ENCODE measurements at regions not wholly inside any gene's neighbourhood (a gene's known extent, or its start where the extent isn't known, plus 50 kb on each side); places are given as distances from the start of the nearest gene placed in this dataset.

GRCh38 chr20:62548471-62548870 is 72.7 kb upstream of the GATA5 start:
- Histone ChIP-seq H3K27me3 (ENCODE audit: control insufficient read depth, insufficient read depth, low read length) (peaks cover 7% of the 10 kb centered on the region), H3K4me1 (ENCODE audit: control insufficient read depth, insufficient read depth, low read length) (peaks cover 2% of the 10 kb centered on the region), H3K9ac (ENCODE audit: low read depth, low read length) (no peak overlapping the region)

GRCh38 chr20:62549029-62549428 is 73.2 kb upstream of the GATA5 start:
- no peak overlapping the region for H3K4me3 ChIP-seq (ENCODE audit: low read depth, low read length)
- H3K9ac ChIP-seq (ENCODE audit: low read depth, low read length) = no peak overlapping the region
- H3K27me3 ChIP-seq (ENCODE audit: control insufficient read depth, insufficient read depth, low read length) = peaks cover 7% of the 10 kb centered on the region
- H3K4me1 ChIP-seq (ENCODE audit: control insufficient read depth, insufficient read depth, low read length) = peaks cover 2% of the 10 kb centered on the region
- H3K36me3 ChIP-seq (ENCODE audit: control insufficient read depth, insufficient read depth, low read length) = no peaks in the 10 kb centered on the region
- no peaks in the 10 kb centered on the region for H3K9me3 ChIP-seq (ENCODE audit: control insufficient read depth, insufficient read depth, low read length)

More at GRCh38 chr20:62548471-62548870, 72.7 kb upstream of the GATA5 start:
- H3K4me3 ChIP-seq (ENCODE audit: low read depth, low read length) = no peak overlapping the region
- H3K9me3 ChIP-seq (ENCODE audit: control insufficient read depth, insufficient read depth, low read length) = no peaks in the 10 kb centered on the region
- H3K36me3 ChIP-seq (ENCODE audit: control insufficient read depth, insufficient read depth, low read length) = no peaks in the 10 kb centered on the region

DNA sequence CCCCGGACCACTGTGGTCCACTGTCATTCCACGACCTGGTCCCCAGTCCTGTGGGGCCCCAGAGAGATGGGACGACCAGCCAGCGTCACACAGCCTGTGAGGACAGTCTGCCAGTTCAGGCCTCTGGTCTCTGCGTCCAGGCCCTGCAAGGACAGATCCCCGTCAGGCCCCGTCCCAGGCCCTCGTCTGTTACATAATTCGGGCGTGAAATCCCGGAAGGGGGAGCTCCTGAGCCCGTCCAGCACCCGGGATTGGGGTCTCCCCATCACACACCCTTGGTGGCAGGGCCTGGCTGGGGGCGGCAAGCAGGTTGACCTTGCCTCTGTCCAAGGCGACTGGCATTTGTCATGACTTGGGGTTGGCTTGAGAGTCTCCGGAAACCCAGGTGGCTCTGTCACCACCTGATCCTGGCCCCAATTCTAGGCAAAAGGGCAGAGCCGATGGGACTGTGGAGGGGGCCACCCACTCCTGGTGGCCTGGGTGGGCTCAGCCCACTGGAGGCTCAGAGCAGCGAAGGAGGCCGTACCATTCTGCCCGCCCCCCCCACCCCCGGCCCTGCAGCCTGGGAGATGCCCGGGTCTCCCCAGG is 73.8 kb upstream of the GATA5 start:
- no peaks in the 10 kb centered on the region for H3K9me3 ChIP-seq (ENCODE audit: control insufficient read depth, insufficient read depth, low read length)
- H3K4me1 ChIP-seq (ENCODE audit: control insufficient read depth, insufficient read depth, low read length) = peaks cover 2% of the 10 kb centered on the region
- no peaks in the 10 kb centered on the region for H3K36me3 ChIP-seq (ENCODE audit: control insufficient read depth, insufficient read depth, low read length)
- no peak overlapping the region for H3K9ac ChIP-seq (ENCODE audit: low read depth, low read length)
- H3K4me3 ChIP-seq (ENCODE audit: low read depth, low read length) = no peak overlapping the region
- peaks cover 7% of the 10 kb centered on the region for H3K27me3 ChIP-seq (ENCODE audit: control insufficient read depth, insufficient read depth, low read length)

DNA sequence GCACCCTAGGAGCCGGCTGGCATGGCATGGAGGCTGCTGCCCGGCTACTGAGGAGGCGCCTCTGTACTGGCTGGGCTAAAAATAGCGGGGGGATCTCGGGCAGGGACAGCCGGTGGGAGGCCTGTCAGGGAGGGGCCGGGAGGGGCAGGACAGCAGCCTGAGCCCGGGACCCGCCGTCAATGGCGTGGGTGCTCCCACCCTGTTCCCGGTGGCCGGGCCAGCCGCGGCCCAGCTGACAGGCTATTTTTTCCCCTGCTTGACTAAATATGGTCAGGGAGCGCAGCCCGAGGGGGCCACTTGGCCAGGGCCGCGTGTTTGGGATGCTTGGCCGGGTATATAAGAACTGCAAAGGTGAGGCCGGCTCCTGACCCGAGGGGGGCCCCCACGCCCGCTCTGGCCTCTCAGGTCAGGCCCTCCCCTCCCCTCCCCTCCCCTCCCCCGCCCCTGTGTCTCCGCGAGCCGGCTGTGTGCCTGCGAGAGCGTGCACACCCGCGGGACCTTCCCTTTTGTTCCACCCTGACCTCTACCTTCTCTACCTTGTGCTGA is 74.4 kb upstream of the GATA5 start:
- Histone ChIP-seq H3K4me1 (ENCODE audit: control insufficient read depth, insufficient read depth, low read length) (peaks cover 2% of the 10 kb centered on the region), H3K9ac (ENCODE audit: low read depth, low read length) (no peak overlapping the region), H3K4me3 (ENCODE audit: low read depth, low read length) (peak overlapping the region; percentile 32), H3K36me3 (ENCODE audit: control insufficient read depth, insufficient read depth, low read length) (no peaks in the 10 kb centered on the region), H3K9me3 (ENCODE audit: control insufficient read depth, insufficient read depth, low read length) (no peaks in the 10 kb centered on the region), H3K27me3 (ENCODE audit: control insufficient read depth, insufficient read depth, low read length) (peaks cover 7% of the 10 kb centered on the region)

- H3K36me3 ChIP-seq (ENCODE audit: control insufficient read depth, insufficient read depth, low read length) = no peaks in the 10 kb centered on the region
- H3K9me3 ChIP-seq (ENCODE audit: control insufficient read depth, insufficient read depth, low read length) = no peaks in the 10 kb centered on the region
- H3K4me3 ChIP-seq (ENCODE audit: low read depth, low read length) = peak overlapping the region; percentile 32
- no peak overlapping the region for H3K9ac ChIP-seq (ENCODE audit: low read depth, low read length)
- H3K27me3 ChIP-seq (ENCODE audit: control insufficient read depth, insufficient read depth, low read length) = peaks cover 7% of the 10 kb centered on the region
- peaks cover 2% of the 10 kb centered on the region for H3K4me1 ChIP-seq (ENCODE audit: control insufficient read depth, insufficient read depth, low read length)
These were observed 75.9 kb upstream of the GATA5 start for GRCh38 chr20:62551407-62552323.

GRCh38 chr20:62552613-62553012 is 76.8 kb upstream of the GATA5 start:
- H3K27me3 ChIP-seq (ENCODE audit: control insufficient read depth, insufficient read depth, low read length) = peaks cover 7% of the 10 kb centered on the region
- H3K9me3 ChIP-seq (ENCODE audit: control insufficient read depth, insufficient read depth, low read length) = no peaks in the 10 kb centered on the region
- no peak overlapping the region for H3K4me3 ChIP-seq (ENCODE audit: low read depth, low read length)
- no peak overlapping the region for H3K9ac ChIP-seq (ENCODE audit: low read depth, low read length)
- H3K4me1 ChIP-seq (ENCODE audit: control insufficient read depth, insufficient read depth, low read length) = peaks cover 2% of the 10 kb centered on the region
- no peaks in the 10 kb centered on the region for H3K36me3 ChIP-seq (ENCODE audit: control insufficient read depth, insufficient read depth, low read length)

DNA sequence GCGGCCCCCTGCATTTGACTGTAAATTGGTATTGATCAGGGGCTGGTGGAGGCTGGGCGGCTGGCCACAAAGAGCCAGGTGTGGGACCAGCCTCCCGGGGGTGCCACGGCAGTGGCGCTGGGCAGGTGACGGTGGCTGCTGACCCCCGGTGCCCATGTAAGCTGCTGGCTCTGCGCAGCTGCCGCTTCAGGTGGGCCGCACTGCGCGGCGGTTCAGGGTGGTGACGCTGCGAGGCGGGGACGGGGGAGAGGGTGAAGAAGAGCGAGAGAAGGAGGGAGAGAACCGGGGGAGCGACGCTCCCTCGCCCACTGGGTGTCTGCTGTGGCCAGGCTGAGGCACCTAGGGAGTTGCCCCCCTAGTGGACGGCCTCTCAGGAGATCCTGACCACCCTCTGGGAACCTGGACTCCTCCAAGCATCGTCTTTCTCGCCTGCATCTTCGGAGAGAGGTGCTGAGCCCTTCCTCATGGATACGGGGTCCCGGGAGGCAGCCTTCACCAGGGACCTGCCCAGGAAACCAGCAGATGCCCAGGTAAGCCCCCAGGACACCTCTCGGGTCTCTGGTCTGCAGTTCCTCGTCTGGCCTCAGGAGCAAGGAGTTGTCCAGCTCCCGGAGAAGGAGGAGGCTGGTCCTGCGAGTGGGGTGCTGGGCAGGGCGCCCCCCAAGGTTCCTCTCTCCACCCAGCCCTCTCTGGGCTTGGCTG is 77.5 kb upstream of the GATA5 start:
- H3K27me3 ChIP-seq (ENCODE audit: control insufficient read depth, insufficient read depth, low read length) = peaks cover 7% of the 10 kb centered on the region
- no peak overlapping the region for H3K4me3 ChIP-seq (ENCODE audit: low read depth, low read length)
- H3K36me3 ChIP-seq (ENCODE audit: control insufficient read depth, insufficient read depth, low read length) = no peaks in the 10 kb centered on the region
- H3K9ac ChIP-seq (ENCODE audit: low read depth, low read length) = no peak overlapping the region
- H3K9me3 ChIP-seq (ENCODE audit: control insufficient read depth, insufficient read depth, low read length) = no peaks in the 10 kb centered on the region
- H3K4me1 ChIP-seq (ENCODE audit: control insufficient read depth, insufficient read depth, low read length) = peaks cover 2% of the 10 kb centered on the region

DNA sequence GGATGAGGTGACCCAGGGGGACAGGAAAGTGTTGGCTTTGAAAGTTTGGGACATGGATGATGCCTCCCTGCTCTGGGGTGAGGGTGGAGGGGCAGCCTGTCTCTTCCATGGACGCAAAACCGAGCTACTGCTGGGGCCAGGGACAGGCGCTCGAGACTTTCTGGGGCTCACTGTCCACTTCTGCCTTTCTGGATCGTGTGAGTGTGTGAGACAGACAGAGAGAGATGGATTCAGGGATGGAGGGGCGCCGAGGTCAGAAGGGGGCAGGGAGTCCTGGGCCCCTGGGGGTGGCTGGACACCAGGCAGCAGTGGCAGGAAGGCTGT is 78.0 kb upstream of the GATA5 start:
- H3K9ac ChIP-seq (ENCODE audit: low read depth, low read length) = no peak overlapping the region
- no peaks in the 10 kb centered on the region for H3K9me3 ChIP-seq (ENCODE audit: control insufficient read depth, insufficient read depth, low read length)
- peaks cover 7% of the 10 kb centered on the region for H3K27me3 ChIP-seq (ENCODE audit: control insufficient read depth, insufficient read depth, low read length)
- H3K4me3 ChIP-seq (ENCODE audit: low read depth, low read length) = no peak overlapping the region
- peaks cover 2% of the 10 kb centered on the region for H3K4me1 ChIP-seq (ENCODE audit: control insufficient read depth, insufficient read depth, low read length)
- H3K36me3 ChIP-seq (ENCODE audit: control insufficient read depth, insufficient read depth, low read length) = no peaks in the 10 kb centered on the region

- Histone ChIP-seq H3K9me3 (ENCODE audit: control insufficient read depth, insufficient read depth, low read length) (no peaks in the 10 kb centered on the region), H3K4me1 (ENCODE audit: control insufficient read depth, insufficient read depth, low read length) (peaks cover 2% of the 10 kb centered on the region), H3K4me3 (ENCODE audit: low read depth, low read length) (no peak overlapping the region), H3K9ac (ENCODE audit: low read depth, low read length) (no peak overlapping the region), H3K27me3 (ENCODE audit: control insufficient read depth, insufficient read depth, low read length) (peaks cover 7% of the 10 kb centered on the region), H3K36me3 (ENCODE audit: control insufficient read depth, insufficient read depth, low read length) (no peaks in the 10 kb centered on the region)
These were observed 78.6 kb upstream of the GATA5 start for GRCh38 chr20:62554214-62554897.

DNA sequence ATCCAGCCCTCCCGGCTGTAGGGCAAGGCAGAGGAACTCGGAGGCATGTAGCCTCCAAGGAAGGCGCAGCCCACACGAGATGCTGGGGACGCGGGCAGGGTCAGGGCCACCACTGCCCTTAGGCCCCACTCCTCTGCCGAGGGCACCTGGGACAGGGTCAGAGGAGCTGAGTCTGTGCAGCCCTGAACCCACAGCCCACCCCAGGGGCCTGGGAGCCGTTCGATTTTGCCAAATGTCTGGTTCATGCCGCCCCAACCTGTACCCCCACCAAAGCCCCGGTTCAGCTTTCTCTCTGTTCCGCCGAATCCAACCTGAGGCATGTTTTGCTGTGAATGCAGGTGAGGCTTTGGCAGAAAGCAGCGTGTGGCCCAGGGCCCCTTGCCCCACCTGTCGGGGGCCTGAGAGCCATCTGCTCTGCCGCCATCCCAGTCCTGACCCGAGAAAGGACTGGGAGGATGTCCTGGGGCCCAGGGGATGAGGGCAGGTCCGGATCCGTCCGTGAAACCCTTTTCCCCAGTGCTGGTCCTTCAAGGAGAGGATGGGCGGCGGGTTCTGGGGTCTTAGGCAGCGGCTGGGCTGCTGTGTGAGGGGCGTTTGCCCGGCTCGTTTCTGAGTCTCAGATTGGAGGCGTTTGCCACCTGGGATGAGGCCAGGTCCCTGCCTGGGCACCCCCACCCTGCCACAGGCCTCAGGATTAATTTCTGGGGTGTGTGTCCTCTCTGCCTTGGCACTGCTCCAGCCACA is 79.3 kb upstream of the GATA5 start:
- no peak overlapping the region for H3K9ac ChIP-seq (ENCODE audit: low read depth, low read length)
- H3K4me3 ChIP-seq (ENCODE audit: low read depth, low read length) = no peak overlapping the region
- no peaks in the 10 kb centered on the region for H3K9me3 ChIP-seq (ENCODE audit: control insufficient read depth, insufficient read depth, low read length)
- H3K36me3 ChIP-seq (ENCODE audit: control insufficient read depth, insufficient read depth, low read length) = no peaks in the 10 kb centered on the region
- peaks cover 7% of the 10 kb centered on the region for H3K27me3 ChIP-seq (ENCODE audit: control insufficient read depth, insufficient read depth, low read length)
- peaks cover 2% of the 10 kb centered on the region for H3K4me1 ChIP-seq (ENCODE audit: control insufficient read depth, insufficient read depth, low read length)

Data from iPS-15b (cell line).